ENCODE measurements at regions not wholly inside any gene's neighbourhood (a gene's known extent, or its start where the extent isn't known, plus 50 kb on each side); places are given as distances from the start of the nearest gene placed in this dataset.
"Not testable (repeated sequence)": the region's sequence is repeated elsewhere in the genome, so short reads cannot be mapped to it uniquely, and the experiment has no call there.

GRCh38 chr5:174828804-174829510 lies 104.6 kb downstream of the MSX2 start:
- DNase-seq = no peak

GRCh38 chr5:174827558-174827957 lies 103.2 kb downstream of the MSX2 start:
- no peak for DNase-seq

- DNase-seq = no peak
Measured at GRCh38 chr5:174825587-174825986, 101.2 kb downstream of the MSX2 start.

GRCh38 chr5:174818430-174818829 lies 94.0 kb downstream of the MSX2 start:
- no peak for DNase-seq

- DNase-seq = no peak
Measured at GRCh38 chr5:174817610-174818009, 93.2 kb downstream of the MSX2 start.

- DNase-seq = no peak
Measured at GRCh38 chr5:174816858-174817257, 92.5 kb downstream of the MSX2 start.

GRCh38 chr5:174811438-174811837 lies 87.1 kb downstream of the MSX2 start:
- no peak for DNase-seq

GRCh38 chr5:174810796-174811195 lies 86.4 kb downstream of the MSX2 start:
- DNase-seq = no peak

GRCh38 chr5:174807471-174807870 lies 83.1 kb downstream of the MSX2 start:
- DNase-seq = no peak

GRCh38 chr5:174806729-174807128 lies 82.3 kb downstream of the MSX2 start:
- DNase-seq = no peak

- no peak for DNase-seq
Measured at GRCh38 chr5:174801798-174802197, 77.4 kb downstream of the MSX2 start.

- DNase-seq = no peak
Measured at GRCh38 chr5:174800435-174800834, 76.1 kb downstream of the MSX2 start.

GRCh38 chr5:174799121-174799520 lies 74.7 kb downstream of the MSX2 start:
- DNase-seq = no peak

GRCh38 chr5:174798551-174798951 lies 74.2 kb downstream of the MSX2 start:
- DNase-seq = no peak

GRCh38 chr5:174796711-174797192 lies 72.4 kb downstream of the MSX2 start:
- no peak for DNase-seq

- no peak for DNase-seq
Measured at GRCh38 chr5:174794931-174795672, 70.7 kb downstream of the MSX2 start.

GRCh38 chr5:174793684-174794328 lies 69.4 kb downstream of the MSX2 start:
- no peak for DNase-seq

- DNase-seq = no peak
Measured at GRCh38 chr5:174793076-174793475, 68.7 kb downstream of the MSX2 start.

GRCh38 chr5:174792265-174792664 lies 67.9 kb downstream of the MSX2 start:
- DNase-seq = not testable (repeated sequence)

- DNase-seq = no peak
Measured at GRCh38 chr5:174790906-174791305, 66.5 kb downstream of the MSX2 start.

GRCh38 chr5:174789596-174789995 lies 65.2 kb downstream of the MSX2 start:
- no peak for DNase-seq

- DNase-seq = no peak
Measured at GRCh38 chr5:174785120-174785680, 60.8 kb downstream of the MSX2 start.
